Prostate gland (tissue), 2 donors: ENCODE measurements at regions not wholly inside any gene's neighbourhood (a gene's known extent, or its start where the extent isn't known, plus 50 kb on each side); places are given as distances from the start of the nearest gene placed in this dataset.

Experiments
- CTCF ChIP-seq, 4 experiments: fragments of 200-600 bp in 2 of 4; fragments of 450-650 bp in 2 of 4; sonication (generic) in 2 of 4; IDR thresholded peaks; 1 replicate in 3 of 4; 2 replicates in 1 of 4; pipeline ENCODE4 v1.5.1; 2016 to 2019; ENCODE audit warnings: antibody characterized with exemption in 4 of 4, mild to moderate bottlenecking in 2 of 4, moderate library complexity in 2 of 4
- POLR2A ChIP-seq: fragments of 450-650 bp; IDR thresholded peaks from one replicate; pipeline ENCODE4 v1.6.1; 2016; ENCODE audit warnings: antibody characterized with exemption, mild to moderate bottlenecking
- POLR2AphosphoS5 ChIP-seq: sonication (generic); formaldehyde crosslinking; IDR thresholded peaks from one replicate; pipeline ENCODE4 v1.6.1; 2017; ENCODE audit warnings: antibody characterized with exemption

- TF ChIP-seq POLR2A (no peak), CTCF (IDR thresholded peaks at IDR 0.05) (no peak), POLR2AphosphoS5 (no peak)
These were observed 82.5 kb upstream of the NEUROD1 start for GRCh38 chr2:181762848-181763247.
